Activated CD4-positive, CD25-positive, alpha-beta regulatory T cell treated with anti-CD3 and anti-CD28 coated beads, Interleukin-2, amount 50 U/mL, for 16 hours (primary cell): ENCODE measurements at regions not wholly inside any gene's neighbourhood (a gene's known extent, or its start where the extent isn't known, plus 50 kb on each side); places are given as distances from the start of the nearest gene placed in this dataset.

Experiments used
- DNase-seq: peaks from one replicate; pipeline ENCODE4 v3.0.0-alpha.2; 2020; ENCODE audit warnings: low read depth, low spot score

GRCh38 chr13:33891196-33891742 lies 73.3 kb downstream of the RFC3 start:
- DNase-seq = no peak

- no peak for DNase-seq
Observed at GRCh38 chr13:33893559-33893958, 75.6 kb downstream of the RFC3 start.

GRCh38 chr13:33904431-33904830 lies 86.5 kb downstream of the RFC3 start:
- DNase-seq = no peak

GRCh38 chr13:33908116-33908515 lies 90.2 kb downstream of the RFC3 start:
- no peak for DNase-seq

GRCh38 chr13:33910255-33910654 lies 92.3 kb downstream of the RFC3 start:
- no peak for DNase-seq

- DNase-seq = no peak
Observed at GRCh38 chr13:33911521-33911920, 93.6 kb downstream of the RFC3 start.

GRCh38 chr13:33913829-33914228 lies 95.9 kb downstream of the RFC3 start:
- no peak for DNase-seq

- DNase-seq = no peak
Observed at GRCh38 chr13:33917190-33917589, 99.2 kb downstream of the RFC3 start.

GRCh38 chr13:33918199-33918932 lies 100.4 kb downstream of the RFC3 start:
- DNase-seq = no peak

- no peak for DNase-seq
Observed at GRCh38 chr13:33919120-33919519, 101.2 kb downstream of the RFC3 start.

- no peak for DNase-seq
Observed at GRCh38 chr13:33925563-33925962, 107.6 kb downstream of the RFC3 start.

- no peak for DNase-seq
Observed at GRCh38 chr13:33927315-33927714, 109.4 kb downstream of the RFC3 start.

GRCh38 chr13:33931397-33932311 lies 113.7 kb downstream of the RFC3 start:
- no peak for DNase-seq

GRCh38 chr13:33932769-33933406 lies 114.9 kb downstream of the RFC3 start:
- DNase-seq = no peak

- DNase-seq = no peak
Observed at GRCh38 chr13:33933810-33934209, 115.9 kb downstream of the RFC3 start.

- no peak for DNase-seq
Observed at GRCh38 chr13:33934343-33934742, 116.4 kb downstream of the RFC3 start.

GRCh38 chr13:33934951-33935371 lies 117.0 kb downstream of the RFC3 start:
- no peak for DNase-seq

GRCh38 chr13:33935969-33936368 lies 118.0 kb downstream of the RFC3 start:
- no peak for DNase-seq

- DNase-seq = no peak
Observed at GRCh38 chr13:33937373-33938098, 119.6 kb downstream of the RFC3 start.

- no peak for DNase-seq
Observed at GRCh38 chr13:33940256-33940655, 122.3 kb downstream of the RFC3 start.

GRCh38 chr13:33940898-33941297 lies 122.9 kb downstream of the RFC3 start:
- DNase-seq = no peak
